ENCODE measurements at regions not wholly inside any gene's neighbourhood (a gene's known extent, or its start where the extent isn't known, plus 50 kb on each side); places are given as distances from the start of the nearest gene placed in this dataset.

DNA sequence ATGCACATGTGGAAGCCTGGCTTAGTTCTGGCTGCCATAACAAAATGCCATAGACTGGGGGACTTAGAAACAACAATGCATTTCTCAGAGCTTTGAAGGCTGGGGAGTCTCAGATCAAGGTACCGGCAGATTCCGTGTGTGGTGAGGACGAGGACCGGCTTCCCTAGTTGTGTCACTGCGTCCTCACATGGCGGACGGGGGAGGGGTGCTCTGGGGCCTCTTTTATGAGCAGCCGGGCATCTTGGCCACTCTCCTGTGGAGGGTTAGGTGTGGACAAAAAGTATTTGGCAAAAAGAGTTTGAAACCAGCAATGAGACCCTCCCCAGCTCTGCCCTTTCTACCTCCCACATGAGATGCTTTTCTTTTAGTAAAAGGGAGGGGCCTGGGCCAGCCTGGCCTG, 118.5 kb upstream of the LPCAT1 start (continued):
- TF ChIP-seq CTCF (IDR thresholded peaks at IDR 0.05), result no peak

DNA sequence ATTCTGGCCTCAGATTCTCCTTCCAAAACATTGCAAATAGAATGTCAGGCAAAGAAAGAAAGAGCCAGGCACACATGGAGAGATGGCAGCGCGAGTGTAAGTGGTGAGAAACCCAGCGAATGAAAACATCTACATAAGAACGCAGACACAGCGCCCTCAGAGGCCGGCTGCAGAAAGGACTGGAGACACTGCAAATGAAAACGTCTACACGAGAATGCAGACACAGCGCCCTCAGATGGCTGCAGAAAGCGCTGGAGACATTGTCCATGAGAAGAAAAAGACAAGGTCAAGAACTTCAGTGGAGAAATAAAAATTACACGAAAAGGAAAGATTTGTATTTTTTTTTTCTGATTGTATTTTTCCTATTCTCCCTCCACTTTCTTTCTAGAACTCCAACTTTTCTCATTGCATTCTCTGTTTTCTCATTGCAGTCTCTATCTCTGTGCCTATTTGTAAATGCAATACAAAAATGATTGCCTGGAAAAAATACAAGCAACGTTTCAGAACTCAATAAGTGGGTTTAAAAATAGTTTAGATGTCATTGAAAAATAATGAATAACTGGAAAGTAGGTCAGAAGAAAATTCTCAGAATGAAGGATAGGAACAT, 117.9 kb upstream of the LPCAT1 start:
- Histone ChIP-seq H4K20me1 (ENCODE audit: insufficient read depth) (no peaks in the 10 kb centered on the region), H3K4me3 (ENCODE audit: low read depth in 2 of 2, low read length in 1 of 2) (peak overlapping the region in 1 of 2 experiments; percentile 50; a peak in 1 of 4 replicates), H3K79me2 (ENCODE audit: insufficient read depth) (no peaks in the 10 kb centered on the region), H3K9me2 (no peaks in the 10 kb centered on the region), H3K9me3 (no peaks in the 10 kb centered on the region), H3K9ac (no peak overlapping the region), H3K4me2 (no peak overlapping the region), H2AFZ (ENCODE audit: low read depth) (no peak overlapping the region), H3F3A (replicated peaks; ENCODE audit: insufficient read depth) (no peaks in the 10 kb centered on the region), H3K27me3 (ENCODE audit: insufficient read depth) (peaks cover 13% of the 10 kb centered on the region), H3K27ac (ENCODE audit: low read depth in 2 of 2, low read length in 1 of 2) (no peak overlapping the region), H3K4me1 (ENCODE audit: control insufficient read depth in 1 of 2, insufficient read depth in 2 of 2, low read depth in 1 of 2, low read length in 1 of 2) (peaks cover 0 to 4% of the 10 kb centered on the region in 2 experiments; a peak in 1 of 4 replicates), H3K36me3 (replicated peaks in 1 of 2; ENCODE audit: control insufficient read depth in 1 of 2, insufficient read depth in 2 of 2, low read length in 1 of 2) (no peaks in the 10 kb centered on the region)
- peak; percentile 82 for DNase-seq
- POLR2A ChIA-PET, result no interaction called here
- TF ChIP-seq CHD2 (IDR thresholded peaks at IDR 0.05; ENCODE audit: low read length, partially characterized antibody) (peak; percentile 28), RAD21 (IDR thresholded peaks at IDR 0.05; ENCODE audit: low read length) (peak; percentile 78), SMC3 (IDR thresholded peaks at IDR 0.05; ENCODE audit: low read depth, low read length) (peak; percentile 69), USF2 (IDR thresholded peaks at IDR 0.05; ENCODE audit: borderline replicate concordance, low read depth, low read length) (no peak), CTCF (IDR thresholded peaks at IDR 0.05) (peak; percentile 91), TAF1 (IDR thresholded peaks at IDR 0.05; ENCODE audit: borderline replicate concordance, low read depth, low read length) (no peak)
- CTCF ChIA-PET, result interaction anchor here (0.7 to 1.8 kb wide), 7 partner anchors 14 to 718 kb away, joined by 3 to 5 read pairs (median 3); no protein-coding TSS in a partner anchor
- 9% methylated on average over 12 of the region's 12 CpGs for WGBS (ENCODE audit: low lambda C conversion rate)

DNA sequence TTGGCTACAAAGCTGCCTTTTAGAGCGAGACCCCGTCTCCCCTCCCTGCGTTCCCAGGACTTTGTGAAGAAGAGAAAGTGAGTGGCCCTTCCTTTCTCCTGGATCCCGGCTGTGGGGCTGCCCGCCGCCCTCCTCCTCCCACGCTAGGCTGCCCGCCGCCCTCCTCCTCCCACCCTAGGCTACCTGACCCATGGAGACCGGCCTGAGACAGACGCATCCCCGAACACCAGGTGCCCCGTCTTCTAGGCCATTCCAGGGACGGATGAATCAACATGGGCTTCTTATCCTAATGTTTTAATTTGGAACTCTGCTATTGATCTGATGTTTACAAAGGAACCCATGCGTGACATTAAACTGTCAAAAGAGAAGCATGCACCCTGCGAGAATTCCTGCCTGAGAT, 117.3 kb upstream of the LPCAT1 start:
- Histone ChIP-seq H3K4me1 (ENCODE audit: control insufficient read depth in 1 of 2, insufficient read depth in 2 of 2, low read depth in 1 of 2, low read length in 1 of 2) (peaks cover 0 to 4% of the 10 kb centered on the region in 2 experiments; a peak in 1 of 4 replicates), H3K27ac (ENCODE audit: low read depth in 2 of 2, low read length in 1 of 2) (no peak overlapping the region), H3K9me2 (no peaks in the 10 kb centered on the region), H3F3A (replicated peaks; ENCODE audit: insufficient read depth) (no peaks in the 10 kb centered on the region), H3K4me3 (ENCODE audit: low read depth in 2 of 2, low read length in 1 of 2) (no peak overlapping the region), H3K4me2 (no peak overlapping the region), H2AFZ (ENCODE audit: low read depth) (no peak overlapping the region), H3K9me3 (no peaks in the 10 kb centered on the region), H3K36me3 (replicated peaks in 1 of 2; ENCODE audit: control insufficient read depth in 1 of 2, insufficient read depth in 2 of 2, low read length in 1 of 2) (no peaks in the 10 kb centered on the region), H3K27me3 (ENCODE audit: insufficient read depth) (peaks cover 13% of the 10 kb centered on the region), H3K79me2 (ENCODE audit: insufficient read depth) (no peaks in the 10 kb centered on the region), H4K20me1 (ENCODE audit: insufficient read depth) (no peaks in the 10 kb centered on the region), H3K9ac (no peak overlapping the region)
- no peak for DNase-seq
- POLR2A ChIA-PET, result no interaction called here
- CTCF ChIA-PET, result interaction anchor here (0.7 to 1.8 kb wide), 5 partner anchors 14 to 467 kb away, joined by 3 to 5 read pairs (median 4); no protein-coding TSS in a partner anchor
- 87% methylated on average over 16 of the region's 16 CpGs for WGBS (ENCODE audit: low lambda C conversion rate)
- TF ChIP-seq CHD2 (IDR thresholded peaks at IDR 0.05; ENCODE audit: low read length, partially characterized antibody) (no peak), MEF2A (IDR thresholded peaks at IDR 0.05; ENCODE audit: borderline replicate concordance, low read depth) (no peak), ELF1 (IDR thresholded peaks at IDR 0.05) (no peak), RFX5 (IDR thresholded peaks at IDR 0.05; ENCODE audit: low read length) (no peak), EZH2phosphoT487 (IDR thresholded peaks at IDR 0.05; ENCODE audit: borderline replicate concordance, low read depth) (no peak), SIN3A (IDR thresholded peaks at IDR 0.05; ENCODE audit: borderline replicate concordance, low read depth, low read length) (no peak), FOXM1 (IDR thresholded peaks at IDR 0.05; ENCODE audit: low read depth) (no peak)
